IMR-90 (cell line): ENCODE measurements at regions not wholly inside any gene's neighbourhood (a gene's known extent, or its start where the extent isn't known, plus 50 kb on each side); places are given as distances from the start of the nearest gene placed in this dataset.

Experiments used
- ATAC-seq: fragments of 200-7000 bp; cut with Tn5 transposase; 2 replicates; pipeline ENCODE4 v1.9.1; 2020; ENCODE audit warnings: low read depth, mild to moderate bottlenecking, moderate library complexity
- BruUV-seq: library from RNA; stranded (reverse); fragments of 400-500 nt; replicated peaks from 2 replicates; lab custom pipeline; 2021; lab: Mats Ljungman, UMichigan
- CTCF ChIA-PET: fragments of 300-600 bp; formaldehyde crosslinking; extraction: SDS; loops from one replicate; lab custom pipeline; 2021; ENCODE audit warnings: antibody characterized with exemption; lab: Yijun Ruan, JAX
- POLR2A ChIA-PET: fragments of 300-600 bp; sonication (Branson Sonifier 250); formaldehyde crosslinking; loops from one replicate; lab custom pipeline; 2022; ENCODE audit warnings: antibody characterized with exemption; ENCODE audit not compliant: unreplicated experiment; lab: Charles Lee
- DNase-seq: peaks from one replicate; pipeline ENCODE4 v3.0.0; 2013
- H2AFZ ChIP-seq: replicated peaks from 2 replicates; pipeline ENCODE3; 2013; ENCODE audit warnings: low read length, mild to moderate bottlenecking; ENCODE audit not compliant: poor library complexity
- H2AK5ac ChIP-seq: 2 replicates; pipeline ENCODE4 v1.6.1; 2013; ENCODE audit warnings: low read depth, low read length, inconsistent platforms
- H2AK9ac ChIP-seq: replicated peaks from 2 replicates; pipeline ENCODE3; 2013; ENCODE audit warnings: mild to moderate bottlenecking, low read depth, low read length, moderate library complexity; ENCODE audit not compliant: poor library complexity
- H2BK120ac ChIP-seq: 2 replicates; pipeline ENCODE4 v1.6.1; 2013; ENCODE audit warnings: low read depth, low read length, inconsistent platforms
- H2BK15ac ChIP-seq: 3 replicates; pipeline ENCODE4 v1.6.1; 2013; ENCODE audit warnings: low read depth, low read length, inconsistent platforms
- H2BK20ac ChIP-seq: 2 replicates; pipeline ENCODE4 v1.6.1; 2013; ENCODE audit warnings: low read depth, mild to moderate bottlenecking, inconsistent platforms, low read length, moderate library complexity
- H2BK5ac ChIP-seq: 2 replicates; pipeline ENCODE4 v1.6.1; 2013; ENCODE audit warnings: mild to moderate bottlenecking, low read depth, low read length, inconsistent platforms; ENCODE audit not compliant: poor library complexity, severe bottlenecking
- H3K14ac ChIP-seq: replicated peaks from 2 replicates; pipeline ENCODE4 v1.6.1; 2013; ENCODE audit warnings: low read depth, low read length, inconsistent platforms
- H3K18ac ChIP-seq: 2 replicates; pipeline ENCODE4 v1.6.1; 2013; ENCODE audit warnings: low read depth, low read length, control low read depth
- H3K23ac ChIP-seq: 2 replicates; pipeline ENCODE4 v1.6.1; 2013; ENCODE audit warnings: low read depth, low read length, inconsistent platforms
- H3K27ac ChIP-seq: 2 replicates; pipeline ENCODE4 v1.5.1; 2013; ENCODE audit warnings: mild to moderate bottlenecking, control low read depth, low read length; ENCODE audit not compliant: insufficient read depth
- H3K27me3 ChIP-seq: 2 replicates; pipeline ENCODE4 v1.6.1; 2013; ENCODE audit warnings: low read length; ENCODE audit not compliant: control insufficient read depth, insufficient read depth
- H3K36me3 ChIP-seq: 2 replicates; pipeline ENCODE4 v1.6.1; 2013; ENCODE audit warnings: low read length, mixed read lengths; ENCODE audit not compliant: control insufficient read depth, insufficient read depth
- H3K4ac ChIP-seq: 2 replicates; pipeline ENCODE4 v1.6.1; 2013; ENCODE audit warnings: low read depth, low read length, inconsistent platforms
- H3K4me1 ChIP-seq: 2 replicates; pipeline ENCODE4 v1.6.1; 2013; ENCODE audit warnings: low read length, mixed read lengths; ENCODE audit not compliant: control insufficient read depth, insufficient read depth
- H3K4me2 ChIP-seq: 2 replicates; pipeline ENCODE4 v1.6.1; 2013; ENCODE audit warnings: low read depth, mild to moderate bottlenecking, control low read depth, low read length, moderate library complexity
- H3K4me3 ChIP-seq: 2 replicates; pipeline ENCODE4 v1.5.1; 2013; ENCODE audit warnings: low read depth, mild to moderate bottlenecking, control low read depth, low read length, moderate library complexity; ENCODE audit not compliant: insufficient read depth
- H3K56ac ChIP-seq: 2 replicates; pipeline ENCODE4 v1.6.1; 2013; ENCODE audit warnings: low read length, inconsistent platforms; ENCODE audit not compliant: insufficient read depth; ENCODE audit errors: extremely low read depth
- H3K79me1 ChIP-seq, 2 experiments: 2 replicates each; pipeline ENCODE4 v1.6.1; 2013; ENCODE audit warnings: low read length in 2 of 2, inconsistent platforms in 1 of 2, low read depth in 1 of 2
- H3K9ac ChIP-seq: 2 replicates; pipeline ENCODE4 v1.6.1; 2013; ENCODE audit warnings: low read depth, low read length, control low read depth
- H3K9me1 ChIP-seq: 2 replicates; pipeline ENCODE4 v1.6.1; 2013; ENCODE audit warnings: low read length, inconsistent platforms; ENCODE audit not compliant: insufficient read depth
- H3K9me3 ChIP-seq: 2 replicates; pipeline ENCODE4 v1.6.1; 2013; ENCODE audit warnings: low read length; ENCODE audit not compliant: control insufficient read depth, insufficient read depth
- H4K20me1 ChIP-seq: 2 replicates; pipeline ENCODE4 v1.6.1; 2013; ENCODE audit warnings: low read length, inconsistent platforms; ENCODE audit not compliant: insufficient read depth
- H4K5ac ChIP-seq: 2 replicates; pipeline ENCODE4 v1.6.1; 2013; ENCODE audit warnings: mild to moderate bottlenecking, low read depth, low read length, control low read depth
- H4K8ac ChIP-seq, 2 experiments: 2 replicates each; pipeline ENCODE4 v1.6.1; 2013; ENCODE audit warnings: low read depth in 2 of 2, low read length in 2 of 2, control low read depth in 1 of 2, inconsistent platforms in 1 of 2
- H4K91ac ChIP-seq: 2 replicates; pipeline ENCODE4 v1.6.1; 2013; ENCODE audit warnings: low read depth, low read length, inconsistent platforms; ENCODE audit not compliant: insufficient read depth
- CEBPB ChIP-seq: IDR thresholded peaks from 2 replicates; pipeline ENCODE4 v1.6.1; 2012; ENCODE audit warnings: low read depth, low read length, improper control_type of control experiment
- CHD1 ChIP-seq: IDR thresholded peaks from 2 replicates; pipeline ENCODE4 v1.6.1; 2012; ENCODE audit warnings: low read depth, low read length, improper control_type of control experiment
- CTCF ChIP-seq: conservative IDR thresholded peaks from 2 replicates; pipeline ENCODE4 v1.5.1; 2012; ENCODE audit warnings: mild to moderate bottlenecking, low read depth, low read length, improper control_type of control experiment
- FOS ChIP-seq: fragments of 150-350 bp; IDR thresholded peaks from 2 replicates; pipeline ENCODE4 v1.6.1; 2016; ENCODE audit warnings: low read depth, low read length
- USF2 ChIP-seq: fragments of 150-350 bp; IDR thresholded peaks from 2 replicates; pipeline ENCODE4 v1.6.1; 2017; ENCODE audit warnings: mild to moderate bottlenecking, antibody characterized with exemption, low read length, low read depth
- WGBS, 2 experiments: methylation state at CpG; one replicate each; pipeline versions ENCODE4 v1.1.5 to v1.1.7; 2013; ENCODE audit warnings: missing lambda C conversion rate in 2 of 2; ENCODE audit not compliant: insufficient read length in 1 of 2; ENCODE audit errors: extremely low coverage in 2 of 2; 5-methylcytosine and 5-hydroxymethylcytosine counted together
- dilution Hi-C: fragments of 300-500 bp; cut with HindIII; formaldehyde crosslinking; loops from one replicate; pipeline ENCODE4 v1.14.3; 2018; ENCODE audit warnings: low sequenced_read_pairs; ENCODE audit not compliant: unreplicated experiment
- in situ Hi-C: fragments of 300-500 bp; cut with MboI; formaldehyde crosslinking; loops from 3 replicates; pipeline ENCODE4 v1.14.3; 2019; ENCODE audit warnings: low sequenced_read_pairs, inconsistent platforms, mixed read lengths
- intact Hi-C: fragments of 100-400 bp; cut with micrococcal nuclease; formaldehyde crosslinking; loops from 2 replicates; pipeline ENCODE4 v1.10.0; 2022

- in situ Hi-C loops: no loop called here
- no peak overlapping the region for H3K14ac ChIP-seq
- no peak overlapping the region for H2BK15ac ChIP-seq
- no peaks in the 10 kb centered on the region for H3K9me3 ChIP-seq
- ATAC-seq (no peak), DNase-seq (no peak)
- TF ChIP-seq CHD1 (no peak), CEBPB (no peak), USF2 (no peak), FOS (no peak), CTCF (no peak)
- no peaks in the 10 kb centered on the region for H3K36me3 ChIP-seq
- dilution Hi-C loops: no loop called here
- H2BK20ac ChIP-seq: no peak overlapping the region
- no peak overlapping the region for H2AK9ac ChIP-seq
- no peaks in the 10 kb centered on the region for H4K20me1 ChIP-seq
- no peak overlapping the region for H3K23ac ChIP-seq
- no peaks in the 10 kb centered on the region for H3K79me1 ChIP-seq
- no peak overlapping the region for H4K8ac ChIP-seq
- no peak overlapping the region for H3K27ac ChIP-seq
- H3K4me1 ChIP-seq: no peaks in the 10 kb centered on the region
- H3K27me3 ChIP-seq: peaks cover 12% of the 10 kb centered on the region
- no peak overlapping the region for H2AFZ ChIP-seq
- no peak overlapping the region for H3K18ac ChIP-seq
- H2BK120ac ChIP-seq: no peak overlapping the region
- no peak overlapping the region for H2AK5ac ChIP-seq
- no peak overlapping the region for H4K91ac ChIP-seq
- no peak overlapping the region for H4K5ac ChIP-seq
- 78% methylated on average over 2 of the region's 3 CpGs; no CpG with 5 or more reads in 1 of the 2 experiments for WGBS, 2 experiments
- no peak overlapping the region for H3K56ac ChIP-seq
- POLR2A ChIA-PET: no interaction called here
- no peak overlapping the region for H3K9ac ChIP-seq
- no peak overlapping the region for H2BK5ac ChIP-seq
- no peak overlapping the region for H3K4ac ChIP-seq
- intact Hi-C loops: no loop called here
- H3K4me3 ChIP-seq: no peak overlapping the region
- no TSS peak for BruUV-seq
- H3K4me2 ChIP-seq: no peak overlapping the region
- no peaks in the 10 kb centered on the region for H3K9me1 ChIP-seq
- CTCF ChIA-PET: no interaction called here
These were observed 146.9 kb downstream of the EVX1 start for GRCh38 chr7:27389496-27389895.
